ENCODE measurements at regions not wholly inside any gene's neighbourhood (a gene's known extent, or its start where the extent isn't known, plus 50 kb on each side); places are given as distances from the start of the nearest gene placed in this dataset.

GRCh38 chr15:35921046-35921445 is 375.1 kb upstream of the DPH6 start:
- POLR2A ChIA-PET: no interaction called here

GRCh38 chr15:35925275-35926006 is 379.5 kb upstream of the DPH6 start:
- WGBS (ENCODE audit: insufficient coverage): 97% methylated on average over 6 of the region's 9 CpGs
- no peaks in the 10 kb centered on the region for H3K4me1 ChIP-seq (ENCODE audit: control extremely low read depth in 1 of 4, control insufficient read depth in 4 of 4, insufficient read depth in 4 of 4, low read length in 3 of 4)
- ChIA-PET CTCF (no interaction called here), POLR2A (no interaction called here)
- no peaks in the 10 kb centered on the region for H3K36me3 ChIP-seq (ENCODE audit: control insufficient read depth in 4 of 4, insufficient read depth in 4 of 4, low read length in 3 of 4)
- no peak for DNase-seq
- no peaks in the 10 kb centered on the region for H3K27me3 ChIP-seq (replicated peaks in 2 of 5; ENCODE audit: control insufficient read depth in 4 of 5, insufficient read depth in 5 of 5, low read length in 4 of 5)
- H3K4me3 ChIP-seq (ENCODE audit: control insufficient read depth in 1 of 7, extremely low read depth in 1 of 7, insufficient read depth in 4 of 7, low read depth in 2 of 7, low read length in 6 of 7): no peak overlapping the region
- no peak overlapping the region for H3K27ac ChIP-seq (ENCODE audit: insufficient read depth in 1 of 2, low read depth in 1 of 2, low read length in 2 of 2, poor library complexity in 1 of 2, severe bottlenecking in 2 of 2)
- no peaks in the 10 kb centered on the region for H3K9me3 ChIP-seq (ENCODE audit: control extremely low read depth in 1 of 5, control insufficient read depth in 4 of 5, insufficient read depth in 2 of 5, low read depth in 1 of 5, low read length in 4 of 5)

More at GRCh38 chr15:35921046-35921445, 375.1 kb upstream of the DPH6 start:
- CTCF ChIA-PET: no interaction called here
- Histone ChIP-seq H3K4me3 (ENCODE audit: control insufficient read depth in 1 of 7, extremely low read depth in 1 of 7, insufficient read depth in 4 of 7, low read depth in 2 of 7, low read length in 6 of 7) (no peak overlapping the region), H3K36me3 (ENCODE audit: control insufficient read depth in 4 of 4, insufficient read depth in 4 of 4, low read length in 3 of 4) (no peaks in the 10 kb centered on the region), H3K9me3 (ENCODE audit: control extremely low read depth in 1 of 5, control insufficient read depth in 4 of 5, insufficient read depth in 2 of 5, low read depth in 1 of 5, low read length in 4 of 5) (no peaks in the 10 kb centered on the region), H3K27me3 (replicated peaks in 2 of 5; ENCODE audit: control insufficient read depth in 4 of 5, insufficient read depth in 5 of 5, low read length in 4 of 5) (peaks cover 0 to 3% (median 0%) of the 10 kb centered on the region in 5 experiments), H3K27ac (ENCODE audit: insufficient read depth in 1 of 2, low read depth in 1 of 2, low read length in 2 of 2, poor library complexity in 1 of 2, severe bottlenecking in 2 of 2) (no peak overlapping the region), H3K4me1 (ENCODE audit: control extremely low read depth in 1 of 4, control insufficient read depth in 4 of 4, insufficient read depth in 4 of 4, low read length in 3 of 4) (no peaks in the 10 kb centered on the region)
- no peak for DNase-seq

GRCh38 chr15:35926007-35926380 is 380.0 kb upstream of the DPH6 start:
- Histone ChIP-seq H3K27me3 (replicated peaks in 2 of 5; ENCODE audit: control insufficient read depth in 4 of 5, insufficient read depth in 5 of 5, low read length in 4 of 5) (no peaks in the 10 kb centered on the region), H3K27ac (ENCODE audit: insufficient read depth in 1 of 2, low read depth in 1 of 2, low read length in 2 of 2, poor library complexity in 1 of 2, severe bottlenecking in 2 of 2) (no peak overlapping the region), H3K4me3 (ENCODE audit: control insufficient read depth in 1 of 7, extremely low read depth in 1 of 7, insufficient read depth in 4 of 7, low read depth in 2 of 7, low read length in 6 of 7) (no peak overlapping the region), H3K4me1 (ENCODE audit: control extremely low read depth in 1 of 4, control insufficient read depth in 4 of 4, insufficient read depth in 4 of 4, low read length in 3 of 4) (no peaks in the 10 kb centered on the region), H3K36me3 (ENCODE audit: control insufficient read depth in 4 of 4, insufficient read depth in 4 of 4, low read length in 3 of 4) (no peaks in the 10 kb centered on the region), H3K9me3 (ENCODE audit: control extremely low read depth in 1 of 5, control insufficient read depth in 4 of 5, insufficient read depth in 2 of 5, low read depth in 1 of 5, low read length in 4 of 5) (no peaks in the 10 kb centered on the region)
- ChIA-PET CTCF (no interaction called here), POLR2A (no interaction called here)
- no peak for DNase-seq

GRCh38 chr15:35928847-35929246 is 382.9 kb upstream of the DPH6 start:
- no peak overlapping the region for H3K27ac ChIP-seq (ENCODE audit: insufficient read depth in 1 of 2, low read depth in 1 of 2, low read length in 2 of 2, poor library complexity in 1 of 2, severe bottlenecking in 2 of 2)
- no peaks in the 10 kb centered on the region for H3K36me3 ChIP-seq (ENCODE audit: control insufficient read depth in 4 of 4, insufficient read depth in 4 of 4, low read length in 3 of 4)
- ChIA-PET CTCF (no interaction called here), POLR2A (no interaction called here)
- DNase-seq: no peak
- H3K4me1 ChIP-seq (ENCODE audit: control extremely low read depth in 1 of 4, control insufficient read depth in 4 of 4, insufficient read depth in 4 of 4, low read length in 3 of 4): no peaks in the 10 kb centered on the region
- H3K27me3 ChIP-seq (replicated peaks in 2 of 5; ENCODE audit: control insufficient read depth in 4 of 5, insufficient read depth in 5 of 5, low read length in 4 of 5): no peaks in the 10 kb centered on the region
- no peaks in the 10 kb centered on the region for H3K9me3 ChIP-seq (ENCODE audit: control extremely low read depth in 1 of 5, control insufficient read depth in 4 of 5, insufficient read depth in 2 of 5, low read depth in 1 of 5, low read length in 4 of 5)
- 100% methylated on average over 2 of the region's 2 CpGs for WGBS (ENCODE audit: insufficient coverage)
- no peak overlapping the region for H3K4me3 ChIP-seq (ENCODE audit: control insufficient read depth in 1 of 7, extremely low read depth in 1 of 7, insufficient read depth in 4 of 7, low read depth in 2 of 7, low read length in 6 of 7)

- H3K4me3 ChIP-seq (ENCODE audit: control insufficient read depth in 1 of 7, extremely low read depth in 1 of 7, insufficient read depth in 4 of 7, low read depth in 2 of 7, low read length in 6 of 7): no peak overlapping the region
- ChIA-PET CTCF (no interaction called here), POLR2A (no interaction called here)
- no peaks in the 10 kb centered on the region for H3K9me3 ChIP-seq (ENCODE audit: control extremely low read depth in 1 of 5, control insufficient read depth in 4 of 5, insufficient read depth in 2 of 5, low read depth in 1 of 5, low read length in 4 of 5)
- no peaks in the 10 kb centered on the region for H3K4me1 ChIP-seq (ENCODE audit: control extremely low read depth in 1 of 4, control insufficient read depth in 4 of 4, insufficient read depth in 4 of 4, low read length in 3 of 4)
- H3K27me3 ChIP-seq (replicated peaks in 2 of 5; ENCODE audit: control insufficient read depth in 4 of 5, insufficient read depth in 5 of 5, low read length in 4 of 5): no peaks in the 10 kb centered on the region
- H3K27ac ChIP-seq (ENCODE audit: insufficient read depth in 1 of 2, low read depth in 1 of 2, low read length in 2 of 2, poor library complexity in 1 of 2, severe bottlenecking in 2 of 2): no peak overlapping the region
- DNase-seq: no peak
- H3K36me3 ChIP-seq (ENCODE audit: control insufficient read depth in 4 of 4, insufficient read depth in 4 of 4, low read length in 3 of 4): no peaks in the 10 kb centered on the region
- WGBS (ENCODE audit: insufficient coverage): 100% methylated on average over 2 of the region's 4 CpGs
These were observed 383.9 kb upstream of the DPH6 start for GRCh38 chr15:35929740-35930444.

GRCh38 chr15:35931799-35932341 is 385.9 kb upstream of the DPH6 start:
- Histone ChIP-seq H3K9me3 (ENCODE audit: control extremely low read depth in 1 of 5, control insufficient read depth in 4 of 5, insufficient read depth in 2 of 5, low read depth in 1 of 5, low read length in 4 of 5) (no peaks in the 10 kb centered on the region), H3K27ac (ENCODE audit: insufficient read depth in 1 of 2, low read depth in 1 of 2, low read length in 2 of 2, poor library complexity in 1 of 2, severe bottlenecking in 2 of 2) (no peak overlapping the region), H3K27me3 (replicated peaks in 2 of 5; ENCODE audit: control insufficient read depth in 4 of 5, insufficient read depth in 5 of 5, low read length in 4 of 5) (no peaks in the 10 kb centered on the region), H3K4me1 (ENCODE audit: control extremely low read depth in 1 of 4, control insufficient read depth in 4 of 4, insufficient read depth in 4 of 4, low read length in 3 of 4) (no peaks in the 10 kb centered on the region), H3K4me3 (ENCODE audit: control insufficient read depth in 1 of 7, extremely low read depth in 1 of 7, insufficient read depth in 4 of 7, low read depth in 2 of 7, low read length in 6 of 7) (no peak overlapping the region), H3K36me3 (ENCODE audit: control insufficient read depth in 4 of 4, insufficient read depth in 4 of 4, low read length in 3 of 4) (no peaks in the 10 kb centered on the region)
- no peak for DNase-seq
- no CpG with 5 or more reads among the region's 2 CpGs for WGBS (ENCODE audit: insufficient coverage)
- POLR2A ChIA-PET: no interaction called here
- CTCF ChIA-PET: no interaction called here

- POLR2A ChIA-PET: no interaction called here
- WGBS (ENCODE audit: insufficient coverage): 95% methylated on average over 2 of the region's 5 CpGs
- H3K36me3 ChIP-seq (ENCODE audit: control insufficient read depth in 4 of 4, insufficient read depth in 4 of 4, low read length in 3 of 4): no peaks in the 10 kb centered on the region
- H3K4me3 ChIP-seq (ENCODE audit: control insufficient read depth in 1 of 7, extremely low read depth in 1 of 7, insufficient read depth in 4 of 7, low read depth in 2 of 7, low read length in 6 of 7): no peak overlapping the region
- H3K27ac ChIP-seq (ENCODE audit: insufficient read depth in 1 of 2, low read depth in 1 of 2, low read length in 2 of 2, poor library complexity in 1 of 2, severe bottlenecking in 2 of 2): no peak overlapping the region
- H3K9me3 ChIP-seq (ENCODE audit: control extremely low read depth in 1 of 5, control insufficient read depth in 4 of 5, insufficient read depth in 2 of 5, low read depth in 1 of 5, low read length in 4 of 5): no peaks in the 10 kb centered on the region
- no peaks in the 10 kb centered on the region for H3K4me1 ChIP-seq (ENCODE audit: control extremely low read depth in 1 of 4, control insufficient read depth in 4 of 4, insufficient read depth in 4 of 4, low read length in 3 of 4)
- CTCF ChIA-PET: no interaction called here
- DNase-seq: no peak
- H3K27me3 ChIP-seq (replicated peaks in 2 of 5; ENCODE audit: control insufficient read depth in 4 of 5, insufficient read depth in 5 of 5, low read length in 4 of 5): no peaks in the 10 kb centered on the region
These were observed 386.6 kb upstream of the DPH6 start for GRCh38 chr15:35932531-35932930.

Data from common myeloid progenitor, CD34-positive (primary cell).